Central memory CD8-positive, alpha-beta T cell (primary cell): ENCODE measurements at regions not wholly inside any gene's neighbourhood (a gene's known extent, or its start where the extent isn't known, plus 50 kb on each side); places are given as distances from the start of the nearest gene placed in this dataset.

Experiments
- ATAC-seq: fragments of 150-1000 bp; cut with Tn5 transposase; replicated peaks from 2 replicates; pipeline ENCODE4 v1.10.0; 2022; ENCODE audit warnings: mild to moderate bottlenecking, moderate FRiP score, moderate number of reproducible peaks; ENCODE audit not compliant: poor library complexity, severe bottlenecking; ENCODE audit errors: extremely low read depth
- DNase-seq, 2 donors: peaks; one replicate each; pipeline ENCODE4 v3.0.0; 2021; ENCODE audit warnings: low spot score in 2 of 2
- H3K27ac Mint-ChIP-seq: one replicate; pipeline ENCODE4 v1.8.0; 2022; ENCODE audit warnings: low read depth, mild to moderate bottlenecking, moderate library complexity, mixed read lengths
- H3K27me3 Mint-ChIP-seq: one replicate; pipeline ENCODE4 v1.8.0; 2022; ENCODE audit warnings: mixed read lengths
- H3K36me3 Mint-ChIP-seq: one replicate; pipeline ENCODE4 v1.8.0; 2022; ENCODE audit warnings: mild to moderate bottlenecking, moderate library complexity, mixed read lengths; ENCODE audit not compliant: insufficient read depth
- H3K4me1 Mint-ChIP-seq: one replicate; pipeline ENCODE4 v1.8.0; 2022; ENCODE audit warnings: mixed read lengths
- H3K4me3 Mint-ChIP-seq: one replicate; pipeline ENCODE4 v1.8.0; 2022; ENCODE audit warnings: mild to moderate bottlenecking, moderate library complexity, mixed read lengths
- H3K9me3 Mint-ChIP-seq: one replicate; pipeline ENCODE4 v1.8.0; 2022; ENCODE audit warnings: mixed read lengths

DNA sequence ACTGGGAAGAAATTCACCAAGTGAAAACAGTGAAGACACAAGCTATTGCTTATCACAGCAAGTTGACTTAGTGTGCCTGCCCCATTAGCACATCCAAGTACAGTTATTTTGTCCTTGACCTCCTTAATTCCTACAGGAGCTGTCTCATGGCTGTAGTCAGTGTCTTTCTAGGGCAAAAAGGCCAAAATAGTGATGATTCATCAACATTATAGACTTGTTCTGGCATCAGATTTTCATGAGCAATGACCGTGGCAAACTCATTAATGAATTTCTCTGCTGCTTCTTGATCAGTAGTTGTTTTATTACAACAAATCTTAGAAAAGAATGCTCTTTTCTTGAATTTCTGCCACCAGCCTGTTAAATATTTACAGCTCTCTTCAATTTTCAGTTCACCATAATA, 1169.3 kb upstream of the DDX18 start:
- no peaks in the 10 kb centered on the region for H3K4me1 Mint-ChIP-seq
- H3K4me3 Mint-ChIP-seq, result no peak overlapping the region
- no peaks in the 10 kb centered on the region for H3K27me3 Mint-ChIP-seq
- peaks cover 24% of the 10 kb centered on the region for H3K9me3 Mint-ChIP-seq
- no peak overlapping the region for H3K27ac Mint-ChIP-seq
- H3K36me3 Mint-ChIP-seq, result no peaks in the 10 kb centered on the region
- no peak for ATAC-seq
- DNase-seq, result no peak

DNA sequence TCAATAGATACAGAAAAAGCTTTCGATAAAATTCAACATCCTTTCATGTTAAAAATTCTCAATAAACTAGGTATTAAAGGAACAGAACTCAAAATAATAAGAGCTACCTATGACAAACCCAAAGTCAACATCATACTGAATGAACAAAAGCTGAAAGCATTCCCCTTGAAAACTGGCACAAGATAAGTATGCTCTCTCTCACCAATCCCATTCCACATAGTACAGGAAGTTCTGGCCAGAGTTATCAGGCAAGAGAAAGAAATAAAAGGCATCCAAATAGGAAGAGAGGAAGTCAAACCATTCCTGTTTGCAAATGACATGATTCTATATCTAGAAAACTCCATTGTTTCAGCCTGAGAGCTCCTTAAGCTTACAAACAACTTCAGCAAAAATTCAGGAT, 1145.8 kb upstream of the DDX18 start:
- DNase-seq (no peak), ATAC-seq (no peak)
- Mint-ChIP-seq H3K27me3 (no peaks in the 10 kb centered on the region), H3K27ac (no peak overlapping the region), H3K4me1 (no peaks in the 10 kb centered on the region), H3K4me3 (no peak overlapping the region), H3K36me3 (no peaks in the 10 kb centered on the region), H3K9me3 (peaks cover 20% of the 10 kb centered on the region)

DNA sequence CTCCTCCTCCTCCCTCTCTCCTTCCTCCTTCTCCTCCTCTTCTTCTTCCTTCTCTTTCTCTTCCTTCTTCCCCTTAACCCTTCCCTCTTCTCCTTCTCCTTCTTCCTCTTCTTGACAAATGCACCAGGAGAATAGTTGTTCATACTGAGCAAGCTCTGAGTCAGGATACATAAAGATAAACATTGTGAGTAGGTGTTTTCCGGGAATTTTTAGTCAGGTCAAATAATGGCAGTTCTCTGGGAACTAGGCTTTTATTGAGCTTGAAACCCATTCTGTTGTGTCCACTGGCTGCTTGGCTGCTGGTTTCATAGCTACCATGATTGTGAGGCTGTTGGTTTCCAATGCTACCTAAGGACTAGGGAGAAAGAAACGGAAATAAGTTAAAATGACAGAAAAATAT, 1144.7 kb upstream of the DDX18 start:
- Mint-ChIP-seq H3K27me3 (no peaks in the 10 kb centered on the region), H3K36me3 (no peaks in the 10 kb centered on the region), H3K9me3 (peaks cover 27% of the 10 kb centered on the region), H3K27ac (no peak overlapping the region), H3K4me1 (no peaks in the 10 kb centered on the region), H3K4me3 (no peak overlapping the region)
- no peak for DNase-seq
- no peak for ATAC-seq

DNA sequence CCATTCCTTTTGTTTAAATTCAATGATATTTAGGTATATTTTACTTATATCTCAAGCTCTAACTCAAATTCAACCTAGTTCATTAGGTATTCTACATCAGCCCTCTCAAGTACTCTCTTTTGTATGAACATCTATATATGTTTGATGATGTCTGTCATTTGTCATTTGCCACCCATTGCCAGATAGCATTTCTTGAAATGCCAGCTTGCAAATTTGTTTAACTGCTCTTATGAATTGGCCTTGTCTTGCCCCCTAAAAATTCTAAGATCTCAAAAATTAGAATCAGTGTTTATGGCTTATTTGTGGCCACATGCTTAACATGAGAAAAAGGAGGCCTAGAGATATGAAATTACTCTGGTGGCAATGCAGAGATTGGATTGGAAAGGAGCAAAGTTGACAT, 1140.3 kb upstream of the DDX18 start:
- Mint-ChIP-seq H3K4me3 (no peak overlapping the region), H3K4me1 (no peaks in the 10 kb centered on the region), H3K27me3 (no peaks in the 10 kb centered on the region), H3K9me3 (peaks cover 30% of the 10 kb centered on the region), H3K27ac (no peak overlapping the region), H3K36me3 (no peaks in the 10 kb centered on the region)
- ATAC-seq (no peak), DNase-seq (no peak)

DNA sequence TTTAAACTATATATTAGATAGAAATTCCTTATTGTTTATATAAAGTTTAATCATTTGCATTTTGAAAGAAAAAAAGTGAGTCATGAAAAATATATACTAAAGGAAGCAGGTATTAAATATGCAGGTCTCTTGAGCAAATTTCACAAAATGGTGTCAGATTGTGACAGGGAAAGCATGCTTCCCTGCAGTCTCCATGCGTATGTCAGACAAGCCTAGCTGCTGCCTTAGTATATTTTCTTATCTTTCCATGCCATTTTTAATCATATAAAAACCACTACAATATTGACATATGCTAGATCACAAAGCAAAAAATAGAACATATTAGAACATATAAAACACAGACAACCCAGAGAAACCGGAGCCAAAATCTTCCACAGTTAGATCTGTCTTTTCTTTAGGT, 1137.7 kb upstream of the DDX18 start:
- Mint-ChIP-seq H3K9me3 (peaks cover 29% of the 10 kb centered on the region), H3K4me3 (no peak overlapping the region), H3K4me1 (no peaks in the 10 kb centered on the region), H3K36me3 (peaks cover 1% of the 10 kb centered on the region), H3K27me3 (no peaks in the 10 kb centered on the region), H3K27ac (no peak overlapping the region)
- ATAC-seq (no peak), DNase-seq (no peak)

GRCh38 chr2:116680256-116680936, 1134.1 kb upstream of the DDX18 start:
- no peak overlapping the region for H3K4me3 Mint-ChIP-seq
- H3K9me3 Mint-ChIP-seq, result peaks cover 32% of the 10 kb centered on the region
- DNase-seq (no peak), ATAC-seq (no peak)
- no peak overlapping the region for H3K27ac Mint-ChIP-seq
- peaks cover 1% of the 10 kb centered on the region for H3K36me3 Mint-ChIP-seq
- no peaks in the 10 kb centered on the region for H3K27me3 Mint-ChIP-seq
- no peaks in the 10 kb centered on the region for H3K4me1 Mint-ChIP-seq

DNA sequence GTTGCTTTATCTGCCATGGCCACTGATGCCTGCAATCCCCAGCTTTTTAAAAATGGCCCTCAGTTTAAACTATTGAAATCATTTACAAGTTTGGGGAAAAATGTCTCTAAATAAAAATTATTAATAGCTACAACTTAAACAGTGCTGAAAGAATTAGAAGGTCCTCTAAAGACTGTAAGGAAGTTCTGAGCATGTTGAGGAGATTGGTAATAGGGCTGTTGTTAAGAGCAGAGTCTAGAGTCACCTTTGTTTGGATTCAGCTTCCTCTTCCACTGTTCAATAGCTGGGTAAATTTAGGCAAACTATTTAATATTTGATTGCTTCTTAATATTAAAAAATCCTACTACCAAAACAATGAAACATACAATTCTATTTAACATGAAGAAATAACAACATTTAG, 1127.1 kb upstream of the DDX18 start:
- Mint-ChIP-seq H3K4me1 (no peaks in the 10 kb centered on the region), H3K27ac (no peak overlapping the region), H3K9me3 (peaks cover 15% of the 10 kb centered on the region), H3K36me3 (no peaks in the 10 kb centered on the region), H3K4me3 (no peak overlapping the region), H3K27me3 (no peaks in the 10 kb centered on the region)
- ATAC-seq (no peak), DNase-seq (no peak)

- Mint-ChIP-seq H3K4me3 (no peak overlapping the region), H3K36me3 (no peaks in the 10 kb centered on the region), H3K27me3 (no peaks in the 10 kb centered on the region), H3K9me3 (peaks cover 9% of the 10 kb centered on the region), H3K4me1 (no peaks in the 10 kb centered on the region), H3K27ac (no peak overlapping the region)
- no peak for DNase-seq
- no peak for ATAC-seq
Measured at GRCh38 chr2:116692988-116693387, 1121.5 kb upstream of the DDX18 start.

GRCh38 chr2:116696223-116696622, 1118.3 kb upstream of the DDX18 start:
- Mint-ChIP-seq H3K36me3 (no peaks in the 10 kb centered on the region), H3K9me3 (peaks cover 20% of the 10 kb centered on the region), H3K4me1 (no peaks in the 10 kb centered on the region), H3K4me3 (no peak overlapping the region), H3K27me3 (no peaks in the 10 kb centered on the region), H3K27ac (no peak overlapping the region)
- ATAC-seq, result no peak
- no peak for DNase-seq

DNA sequence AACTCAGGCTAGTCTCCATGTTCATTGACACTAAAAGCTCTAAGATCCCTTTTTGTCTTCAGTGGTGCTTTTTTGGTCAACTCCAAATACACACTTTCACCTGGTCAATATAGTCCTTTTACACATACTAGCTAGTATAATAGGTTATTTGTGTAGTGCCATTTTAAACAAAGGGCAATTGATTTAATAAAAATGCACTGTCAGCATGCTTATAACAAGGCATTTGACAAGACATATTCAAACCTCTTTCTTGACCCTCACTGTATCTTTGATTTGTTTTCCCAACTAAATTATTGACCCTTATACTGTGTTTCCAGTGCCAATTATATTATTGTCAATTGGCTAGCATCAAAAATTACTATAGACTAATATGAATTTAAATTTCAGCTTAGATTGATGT, 1117.6 kb upstream of the DDX18 start:
- no peak overlapping the region for H3K4me3 Mint-ChIP-seq
- ATAC-seq, result no peak
- H3K4me1 Mint-ChIP-seq, result no peaks in the 10 kb centered on the region

DNA sequence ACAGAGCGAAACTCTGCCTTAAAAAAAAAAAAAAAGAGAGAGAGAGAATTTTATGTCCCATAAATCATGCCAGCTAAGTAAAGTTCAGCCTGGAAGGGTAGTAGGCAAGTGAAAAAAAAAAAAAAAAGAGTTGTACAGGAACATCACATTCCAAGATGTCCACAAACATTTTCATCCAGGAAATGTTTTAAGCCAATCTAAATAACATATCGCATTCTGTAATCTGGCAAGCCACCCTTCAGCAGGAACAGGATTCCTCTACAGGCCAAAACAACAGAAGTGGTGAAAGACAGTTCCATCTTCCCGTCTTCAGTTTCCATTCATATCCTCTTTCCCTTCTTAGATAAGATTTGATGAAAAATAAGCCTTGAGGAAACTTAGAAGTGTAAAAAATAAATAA, 1108.1 kb upstream of the DDX18 start:
- no peak overlapping the region for H3K27ac Mint-ChIP-seq
- ATAC-seq (no peak), DNase-seq (no peak)
- H3K27me3 Mint-ChIP-seq, result no peaks in the 10 kb centered on the region
- H3K36me3 Mint-ChIP-seq, result no peaks in the 10 kb centered on the region
- H3K4me3 Mint-ChIP-seq, result no peak overlapping the region
- peaks cover 38% of the 10 kb centered on the region for H3K9me3 Mint-ChIP-seq
- no peaks in the 10 kb centered on the region for H3K4me1 Mint-ChIP-seq

More for the DNA sequence above, 1117.6 kb upstream of the DDX18 start:
- peaks cover 18% of the 10 kb centered on the region for H3K9me3 Mint-ChIP-seq
- no peak overlapping the region for H3K27ac Mint-ChIP-seq
- no peaks in the 10 kb centered on the region for H3K27me3 Mint-ChIP-seq
- H3K36me3 Mint-ChIP-seq, result no peaks in the 10 kb centered on the region
- DNase-seq, result no peak

GRCh38 chr2:116716038-116716437, 1098.5 kb upstream of the DDX18 start:
- Mint-ChIP-seq H3K4me1 (no peaks in the 10 kb centered on the region), H3K27me3 (no peaks in the 10 kb centered on the region), H3K36me3 (peaks cover 1% of the 10 kb centered on the region), H3K9me3 (peaks cover 5% of the 10 kb centered on the region), H3K4me3 (no peak overlapping the region), H3K27ac (no peak overlapping the region)
- no peak for ATAC-seq
- no peak for DNase-seq

GRCh38 chr2:116716444-116716843, 1098.0 kb upstream of the DDX18 start:
- H3K9me3 Mint-ChIP-seq, result peaks cover 8% of the 10 kb centered on the region
- H3K4me1 Mint-ChIP-seq, result no peaks in the 10 kb centered on the region
- H3K27me3 Mint-ChIP-seq, result no peaks in the 10 kb centered on the region
- peaks cover 1% of the 10 kb centered on the region for H3K36me3 Mint-ChIP-seq
- DNase-seq (no peak), ATAC-seq (no peak)
- no peak overlapping the region for H3K27ac Mint-ChIP-seq
- H3K4me3 Mint-ChIP-seq, result no peak overlapping the region

DNA sequence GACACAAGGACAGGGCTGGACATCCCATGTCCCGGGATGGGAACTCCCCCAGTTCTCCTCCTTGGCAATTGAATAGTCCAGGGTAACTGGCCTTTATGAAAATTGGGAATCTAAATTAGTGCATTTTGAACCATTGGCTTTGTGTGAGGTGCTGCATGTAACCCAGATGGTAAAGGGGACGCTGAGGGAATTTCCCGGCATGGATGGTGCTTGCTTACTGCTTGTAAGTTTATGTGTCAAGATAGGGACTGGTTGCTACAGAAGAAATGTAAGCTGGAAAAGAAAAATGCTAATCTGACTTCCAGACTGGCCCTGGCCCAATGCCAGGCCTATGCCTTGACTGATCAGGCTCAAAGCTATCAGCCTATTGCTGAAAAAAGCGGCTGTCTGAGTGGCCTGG, 1096.7 kb upstream of the DDX18 start:
- peaks cover 1% of the 10 kb centered on the region for H3K36me3 Mint-ChIP-seq
- no peak overlapping the region for H3K27ac Mint-ChIP-seq
- ATAC-seq (no peak), DNase-seq (no peak)
- no peak overlapping the region for H3K4me3 Mint-ChIP-seq
- no peaks in the 10 kb centered on the region for H3K4me1 Mint-ChIP-seq
- H3K27me3 Mint-ChIP-seq, result no peaks in the 10 kb centered on the region
- peaks cover 15% of the 10 kb centered on the region for H3K9me3 Mint-ChIP-seq
